HG02938 (cell line): ENCODE measurements at regions not wholly inside any gene's neighbourhood (a gene's known extent, or its start where the extent isn't known, plus 50 kb on each side); places are given as distances from the start of the nearest gene placed in this dataset.

ENCODE experiments used
- ATAC-seq: cut with Tn5 transposase; IDR thresholded peaks from one replicate; pipeline ENCODE4 v1.9.1; 2021; ENCODE audit warnings: mild to moderate bottlenecking, moderate library complexity; ENCODE audit not compliant: unreplicated experiment

DNA sequence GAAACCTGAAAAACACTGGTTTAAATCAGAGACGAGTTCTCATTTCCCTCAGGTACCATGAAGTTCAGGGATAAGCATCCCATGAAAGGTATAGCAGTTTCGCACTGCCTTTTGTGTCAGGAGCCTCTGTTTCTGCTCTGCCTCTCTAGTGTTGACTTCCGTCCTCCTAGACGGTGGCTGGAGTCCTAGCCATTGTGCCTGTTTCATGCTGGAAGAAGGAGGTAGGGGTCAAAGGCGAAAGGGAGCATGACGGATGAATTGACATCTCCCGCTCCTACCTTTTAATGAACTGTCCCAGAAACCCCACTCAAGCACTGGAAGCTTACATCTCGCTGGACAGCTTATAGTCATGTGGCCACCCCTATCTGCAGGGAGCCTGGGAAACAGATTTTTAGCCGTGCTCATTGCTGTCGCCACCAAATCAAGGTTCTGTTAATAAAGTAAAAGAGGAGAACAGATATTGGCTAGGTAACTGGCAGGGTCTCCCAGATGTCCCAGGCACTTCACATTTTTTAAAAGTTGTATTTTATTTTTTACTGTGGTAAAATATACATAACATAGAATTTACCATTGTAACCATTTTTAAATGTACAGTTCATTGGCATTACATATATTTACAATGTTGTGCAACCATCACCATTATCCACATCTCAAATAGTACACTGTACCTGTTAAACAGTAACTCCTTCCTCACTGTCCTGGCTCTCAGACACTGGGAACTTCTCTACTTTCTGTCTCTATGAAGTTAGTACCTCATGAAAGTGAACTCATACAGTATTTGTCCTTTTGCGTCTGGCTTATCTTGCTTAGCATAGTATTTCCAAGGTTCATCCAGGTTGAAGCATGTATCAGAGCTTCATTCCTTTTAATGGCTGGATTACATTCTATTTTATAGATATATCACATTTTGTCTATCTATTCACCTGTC, 55.0 kb upstream of the CTLA4 start:
- no peak for ATAC-seq

DNA sequence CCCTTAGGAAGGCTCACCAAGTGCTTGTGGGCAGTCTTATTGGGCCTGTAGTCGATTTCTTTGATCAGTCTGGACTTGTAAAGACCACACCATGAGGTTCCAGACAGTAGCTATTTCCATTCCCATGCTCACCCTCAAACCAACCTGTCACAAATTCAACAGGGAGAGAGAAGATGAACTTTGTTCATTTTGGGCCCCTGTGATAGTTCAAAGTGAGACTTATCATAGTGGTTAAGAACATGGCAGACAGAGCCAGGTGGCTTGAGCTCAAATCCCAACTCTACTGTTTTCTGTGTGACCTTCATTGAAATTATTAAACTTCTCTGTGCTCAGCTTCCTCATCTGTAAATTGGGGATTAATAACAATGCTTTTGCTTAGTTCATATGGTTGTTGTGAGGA, 53.9 kb upstream of the CTLA4 start:
- ATAC-seq = no peak

DNA sequence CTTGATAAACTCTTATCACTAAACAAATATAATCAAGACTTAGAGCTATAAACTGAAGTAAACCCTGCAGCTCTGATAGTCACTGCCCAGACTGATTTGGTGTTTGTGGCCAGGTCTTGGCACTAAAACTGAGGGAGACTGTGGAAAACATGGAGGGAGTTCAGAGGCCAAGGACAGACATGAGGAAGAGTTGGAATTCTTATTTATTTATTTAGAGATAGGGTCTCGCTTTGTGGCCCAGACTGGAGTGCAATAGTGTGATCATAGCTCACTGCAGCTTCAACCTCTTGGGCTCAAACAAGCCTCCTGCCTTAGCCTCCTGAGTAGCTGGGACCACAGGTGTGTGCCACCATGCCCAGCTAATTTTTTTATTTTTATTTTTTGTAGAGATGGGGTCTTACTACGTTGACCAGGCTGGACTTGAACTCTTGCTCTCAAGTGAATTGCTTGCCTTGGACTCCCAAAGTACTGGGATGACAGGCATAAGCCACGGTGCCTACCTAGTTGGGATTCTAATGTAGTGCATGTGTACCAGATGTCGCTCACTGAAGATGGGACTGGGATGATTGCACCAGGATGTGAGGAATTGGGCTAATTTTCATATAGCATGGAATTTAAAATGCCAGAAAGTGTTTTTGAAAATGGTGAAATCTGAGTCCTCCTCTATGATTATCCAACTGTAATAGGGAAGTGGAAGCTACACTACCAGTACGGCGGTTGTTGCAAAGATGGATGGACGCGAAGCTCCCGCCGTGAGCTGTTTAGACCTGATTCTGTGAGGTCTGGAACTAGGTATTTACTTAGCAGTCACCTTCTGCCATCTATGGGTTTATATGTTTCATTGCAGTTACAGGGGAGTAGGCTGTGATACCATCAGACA, 52.7 kb upstream of the CTLA4 start:
- peak; percentile 79 for ATAC-seq

DNA sequence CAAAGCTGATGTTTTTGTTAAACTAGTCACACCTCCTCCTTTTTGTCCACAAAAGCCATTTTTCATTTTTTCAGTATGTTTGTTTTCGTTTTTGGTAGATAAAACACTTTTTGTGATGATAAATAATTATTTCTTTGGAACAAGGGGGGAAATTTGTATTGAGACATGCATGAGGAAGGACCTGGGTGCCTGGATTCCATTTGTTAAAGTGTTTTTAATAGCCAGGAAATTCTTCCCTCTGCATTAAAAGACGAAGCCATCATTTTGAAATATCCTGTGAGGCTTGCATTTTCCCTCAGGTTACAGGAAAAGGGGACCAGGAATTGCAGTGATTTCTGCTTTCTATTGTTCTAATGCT, 52.1 kb upstream of the CTLA4 start:
- no peak for ATAC-seq

DNA sequence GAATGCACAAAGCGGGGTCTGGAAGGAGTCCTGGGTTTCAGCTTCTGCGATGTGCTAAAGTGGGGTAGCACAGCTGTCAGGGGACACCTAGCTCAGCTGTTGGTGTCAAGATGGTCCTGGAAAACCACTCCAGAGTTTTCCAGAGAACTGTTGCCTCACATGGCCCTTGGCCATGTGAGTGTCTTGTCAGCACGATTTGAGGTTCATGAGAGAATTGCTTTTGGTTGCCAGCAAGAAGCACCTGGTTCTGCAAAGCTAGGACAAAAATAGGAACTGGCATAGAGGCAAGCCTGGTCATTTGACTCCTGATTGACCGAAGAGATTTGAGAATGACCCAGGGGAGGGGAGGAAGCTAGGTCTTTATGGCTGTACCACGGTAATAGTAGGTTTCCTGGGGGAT, 50.4 kb upstream of the CTLA4 start:
- ATAC-seq = no peak
